ENCODE measurements at regions not wholly inside any gene's neighbourhood (a gene's known extent, or its start where the extent isn't known, plus 50 kb on each side); places are given as distances from the start of the nearest gene placed in this dataset.

- DNase-seq (ENCODE audit: low read depth), result no peak
These were observed 492.6 kb downstream of the TOX3 start for GRCh38 chr16:52054326-52054725.

- no peak for DNase-seq (ENCODE audit: low read depth)
These were observed 494.1 kb downstream of the TOX3 start for GRCh38 chr16:52052818-52053217.

- DNase-seq (ENCODE audit: low read depth), result no peak
These were observed 495.4 kb downstream of the TOX3 start for GRCh38 chr16:52051414-52052172.

GRCh38 chr16:52050418-52050817, 496.5 kb downstream of the TOX3 start:
- DNase-seq (ENCODE audit: low read depth), result peak; percentile 86

- DNase-seq (ENCODE audit: low read depth), result peak; percentile 8
These were observed 511.5 kb downstream of the TOX3 start for GRCh38 chr16:52035436-52035835.

GRCh38 chr16:52034830-52035229, 512.1 kb downstream of the TOX3 start:
- DNase-seq (ENCODE audit: low read depth), result no peak

- no peak for DNase-seq (ENCODE audit: low read depth)
These were observed 513.0 kb downstream of the TOX3 start for GRCh38 chr16:52033992-52034391.

- DNase-seq (ENCODE audit: low read depth), result no peak
These were observed 524.0 kb downstream of the TOX3 start for GRCh38 chr16:52022980-52023379.

GRCh38 chr16:52022177-52022576, 524.8 kb downstream of the TOX3 start:
- DNase-seq (ENCODE audit: low read depth), result no peak

- DNase-seq (ENCODE audit: low read depth), result no peak
These were observed 530.6 kb downstream of the TOX3 start for GRCh38 chr16:52016387-52016786.

GRCh38 chr16:52005551-52005950, 541.4 kb downstream of the TOX3 start:
- DNase-seq (ENCODE audit: low read depth), result no peak

GRCh38 chr16:52004343-52004742, 542.6 kb downstream of the TOX3 start:
- DNase-seq (ENCODE audit: low read depth), result no peak

- DNase-seq (ENCODE audit: low read depth), result no peak
These were observed 544.9 kb downstream of the TOX3 start for GRCh38 chr16:52002026-52002425.

GRCh38 chr16:51996516-51996915, 550.4 kb downstream of the TOX3 start:
- no peak for DNase-seq (ENCODE audit: low read depth)

- DNase-seq (ENCODE audit: low read depth), result peak; percentile 77
These were observed 552.3 kb downstream of the TOX3 start for GRCh38 chr16:51994597-51994996.

- no peak for DNase-seq (ENCODE audit: low read depth)
These were observed 557.2 kb downstream of the TOX3 start for GRCh38 chr16:51989637-51990230.

GRCh38 chr16:51988977-51989376, 558.0 kb downstream of the TOX3 start:
- DNase-seq (ENCODE audit: low read depth), result no peak

- no peak for DNase-seq (ENCODE audit: low read depth)
These were observed 559.4 kb downstream of the TOX3 start for GRCh38 chr16:51987519-51987918.

GRCh38 chr16:51986717-51987116, 560.2 kb downstream of the TOX3 start:
- DNase-seq (ENCODE audit: low read depth), result no peak

- no peak for DNase-seq (ENCODE audit: low read depth)
These were observed 560.6 kb downstream of the TOX3 start for GRCh38 chr16:51986301-51986700.

- DNase-seq (ENCODE audit: low read depth), result no peak
These were observed 561.8 kb downstream of the TOX3 start for GRCh38 chr16:51985126-51985525.

GRCh38 chr16:51984395-51984794, 562.5 kb downstream of the TOX3 start:
- no peak for DNase-seq (ENCODE audit: low read depth)

Measured in HT1080 (cell line).